CD4-positive, alpha-beta T cell treated with Interleukin-15 for 1 hour (primary cell): ENCODE measurements at regions not wholly inside any gene's neighbourhood (a gene's known extent, or its start where the extent isn't known, plus 50 kb on each side); places are given as distances from the start of the nearest gene placed in this dataset.

Experiments used
- DNase-seq: peaks from one replicate; pipeline ENCODE4 v3.0.0-alpha.2; 2020

- no peak for DNase-seq
Measured at GRCh38 chr2:151071906-151072305, 189.8 kb downstream of the RBM43 start.

GRCh38 chr2:151071382-151071781 lies 190.3 kb downstream of the RBM43 start:
- DNase-seq = no peak

GRCh38 chr2:151070253-151070652 lies 191.4 kb downstream of the RBM43 start:
- no peak for DNase-seq

GRCh38 chr2:151067658-151068369 lies 193.8 kb downstream of the RBM43 start:
- DNase-seq = no peak

GRCh38 chr2:151063271-151063670 lies 198.4 kb downstream of the RBM43 start:
- DNase-seq = no peak

- DNase-seq = no peak
Measured at GRCh38 chr2:151060287-151060686, 201.4 kb downstream of the RBM43 start.

GRCh38 chr2:151056870-151057269 lies 204.8 kb downstream of the RBM43 start:
- DNase-seq = no peak

GRCh38 chr2:151053661-151053990 lies 208.0 kb downstream of the RBM43 start:
- DNase-seq = no peak

- no peak for DNase-seq
Measured at GRCh38 chr2:151052850-151053660, 208.6 kb downstream of the RBM43 start.

GRCh38 chr2:151051574-151052220 lies 210.0 kb downstream of the RBM43 start:
- DNase-seq = no peak

- DNase-seq = no peak
Measured at GRCh38 chr2:151049746-151050145, 211.9 kb downstream of the RBM43 start.

- DNase-seq = no peak
Measured at GRCh38 chr2:151048331-151049054, 213.2 kb downstream of the RBM43 start.

- no peak for DNase-seq
Measured at GRCh38 chr2:151043484-151043883, 218.2 kb downstream of the RBM43 start.

GRCh38 chr2:151042964-151043363 lies 218.7 kb downstream of the RBM43 start:
- DNase-seq = no peak

GRCh38 chr2:151040039-151040438 lies 221.6 kb downstream of the RBM43 start:
- DNase-seq = no peak

- DNase-seq = no peak
Measured at GRCh38 chr2:151038516-151038915, 223.1 kb downstream of the RBM43 start.

- DNase-seq = no peak
Measured at GRCh38 chr2:151037434-151037833, 224.2 kb downstream of the RBM43 start.

GRCh38 chr2:151033271-151034248 lies 228.1 kb downstream of the RBM43 start:
- no peak for DNase-seq

GRCh38 chr2:151032741-151033191 lies 228.9 kb downstream of the RBM43 start:
- no peak for DNase-seq

- no peak for DNase-seq
Measured at GRCh38 chr2:151030663-151031230, 230.9 kb downstream of the RBM43 start.

GRCh38 chr2:151029406-151030157 lies 232.1 kb downstream of the RBM43 start:
- no peak for DNase-seq
